WTC11 (cell line): ENCODE measurements at regions not wholly inside any gene's neighbourhood (a gene's known extent, or its start where the extent isn't known, plus 50 kb on each side); places are given as distances from the start of the nearest gene placed in this dataset.

Experiments
- ATAC-seq: fragments of 200-7000 bp; cut with Tn5 transposase; 2 replicates; pipeline ENCODE4 v1.10.0; 2021; ENCODE audit warnings: mild to moderate bottlenecking, moderate library complexity
- CTCF ChIA-PET: fragments of 300-600 bp; sonication (Branson Sonifier 250); formaldehyde crosslinking; loops from one replicate; lab custom pipeline; 2021; ENCODE audit warnings: antibody characterized with exemption; lab: Charles Lee
- POLR2A ChIA-PET: fragments of 350-600 bp; sonication (Branson Sonifier 250); formaldehyde crosslinking; loops from one replicate; lab custom pipeline; 2021; ENCODE audit warnings: antibody characterized with exemption; lab: Charles Lee
- DNase-seq: peaks from one replicate; pipeline ENCODE4 v3.0.0; 2021; ENCODE audit warnings: low spot score
- H3K27ac Mint-ChIP-seq: 2 replicates; pipeline ENCODE4 v1.8.0; 2021; ENCODE audit warnings: mixed read lengths
- H3K27me3 Mint-ChIP-seq: 2 replicates; pipeline ENCODE4 v1.8.0; 2021; ENCODE audit warnings: low read depth, mild to moderate bottlenecking, moderate library complexity, mixed read lengths
- H3K36me3 Mint-ChIP-seq: 2 replicates; pipeline ENCODE4 v1.8.0; 2021; ENCODE audit warnings: mixed read lengths
- H3K4me1 Mint-ChIP-seq: 2 replicates; pipeline ENCODE4 v1.8.0; 2022; ENCODE audit warnings: mixed read lengths
- H3K4me3 Mint-ChIP-seq: 2 replicates; pipeline ENCODE4 v1.8.0; 2021; ENCODE audit warnings: mild to moderate bottlenecking, moderate library complexity, mixed read lengths
- H3K9me3 Mint-ChIP-seq: 2 replicates; pipeline ENCODE4 v1.8.0; 2021; ENCODE audit warnings: mixed read lengths
- ATF6 ChIP-seq: sonication (generic); formaldehyde crosslinking; IDR thresholded peaks from 2 replicates; pipeline ENCODE4 v1.8.1; 2023; ENCODE audit warnings: mild to moderate bottlenecking, missing genetic modification reagents
- CREM ChIP-seq: sonication (generic); formaldehyde crosslinking; IDR thresholded peaks from 2 replicates; pipeline ENCODE4 v1.8.1; 2022; ENCODE audit warnings: mild to moderate bottlenecking, missing genetic modification reagents, moderate library complexity
- CTCF ChIP-seq: fragments of 200-600 bp; IDR thresholded peaks from 2 replicates; pipeline ENCODE4 v1.8.0; 2022; ENCODE audit warnings: antibody characterized with exemption
- E2F1 ChIP-seq: sonication (generic); formaldehyde crosslinking; IDR thresholded peaks from 2 replicates; pipeline ENCODE4 v1.8.0; 2022; ENCODE audit warnings: mild to moderate bottlenecking, missing genetic modification reagents
- ETV6 ChIP-seq: sonication (generic); formaldehyde crosslinking; IDR thresholded peaks from 2 replicates; pipeline ENCODE4 v1.8.1; 2022; ENCODE audit warnings: mild to moderate bottlenecking, missing genetic modification reagents
- FOXP1 ChIP-seq: sonication (generic); formaldehyde crosslinking; IDR thresholded peaks from 2 replicates; pipeline ENCODE4 v1.8.0; 2022; ENCODE audit warnings: missing genetic modification reagents, mild to moderate bottlenecking, moderate library complexity, borderline replicate concordance
- GABPB1 ChIP-seq: sonication (generic); formaldehyde crosslinking; IDR thresholded peaks from 2 replicates; pipeline ENCODE4 v1.8.1; 2023; ENCODE audit warnings: mild to moderate bottlenecking, missing genetic modification reagents
- HMGXB4 ChIP-seq: sonication (generic); formaldehyde crosslinking; IDR thresholded peaks from 2 replicates; pipeline ENCODE4 v1.8.1; 2023; ENCODE audit warnings: mild to moderate bottlenecking, moderate library complexity, missing genetic modification reagents
- NFE2L1 ChIP-seq: sonication (generic); formaldehyde crosslinking; IDR thresholded peaks from 2 replicates; pipeline ENCODE4 v1.8.1; 2023; ENCODE audit warnings: missing genetic modification reagents
- NR2C2 ChIP-seq: sonication (generic); formaldehyde crosslinking; IDR thresholded peaks from 2 replicates; pipeline ENCODE4 v1.8.0; 2022; ENCODE audit warnings: mild to moderate bottlenecking, missing genetic modification reagents
- OVOL2 ChIP-seq: fragments of 250-450 bp; sonication (Bioruptor Pico); IDR thresholded peaks from 2 replicates; pipeline ENCODE4 v1.9.0; 2021; ENCODE audit warnings: mild to moderate bottlenecking, borderline replicate concordance
- PRDM15 ChIP-seq: sonication (generic); formaldehyde crosslinking; IDR thresholded peaks from 2 replicates; pipeline ENCODE4 v1.8.0; 2022; ENCODE audit warnings: missing genetic modification reagents
- PREB ChIP-seq: sonication (generic); formaldehyde crosslinking; IDR thresholded peaks from 2 replicates; pipeline ENCODE4 v1.8.1; 2022; ENCODE audit warnings: mild to moderate bottlenecking, missing genetic modification reagents, moderate library complexity, borderline replicate concordance
- RELA ChIP-seq: sonication (generic); formaldehyde crosslinking; IDR thresholded peaks from 2 replicates; pipeline ENCODE4 v1.8.1; 2022; ENCODE audit warnings: missing genetic modification reagents, mild to moderate bottlenecking, borderline replicate concordance
- RORB ChIP-seq: fragments of 250-450 bp; sonication (Bioruptor Pico); IDR thresholded peaks from 2 replicates; pipeline ENCODE4 v1.9.0; 2021; ENCODE audit warnings: mild to moderate bottlenecking
- SMAD3 ChIP-seq: sonication (generic); formaldehyde crosslinking; IDR thresholded peaks from 2 replicates; pipeline ENCODE4 v1.8.0; 2022; ENCODE audit warnings: missing genetic modification reagents, mild to moderate bottlenecking, borderline replicate concordance
- SMAD4 ChIP-seq: sonication (generic); formaldehyde crosslinking; IDR thresholded peaks from 2 replicates; pipeline ENCODE4 v1.8.0; 2022; ENCODE audit warnings: mild to moderate bottlenecking, missing genetic modification reagents
- TEAD1 ChIP-seq: sonication (generic); formaldehyde crosslinking; IDR thresholded peaks from 2 replicates; pipeline ENCODE4 v1.8.0; 2022; ENCODE audit warnings: mild to moderate bottlenecking, missing genetic modification reagents
- ZNF512 ChIP-seq: sonication (generic); formaldehyde crosslinking; IDR thresholded peaks from 2 replicates; pipeline ENCODE4 v1.8.1; 2022; ENCODE audit warnings: missing genetic modification reagents, borderline replicate concordance

- TF ChIP-seq GABPB1 (CRISPR knock-in tag): no peak
- TF ChIP-seq TEAD1 (CRISPR knock-in tag): no peak
- TF ChIP-seq NR2C2 (CRISPR knock-in tag): no peak
Observed at GRCh38 chr20:55116598-55116997, 641.2 kb downstream of the DOK5 start (continued).

GRCh38 chr20:55103188-55103587, 627.8 kb downstream of the DOK5 start:
- Mint-ChIP-seq H3K9me3 (peaks cover 91% of the 10 kb centered on the region), H3K4me1 (no peaks in the 10 kb centered on the region), H3K27ac (no peak overlapping the region), H3K36me3 (peaks cover 84% of the 10 kb centered on the region), H3K27me3 (no peaks in the 10 kb centered on the region; the same call in none of the 2 replicates), H3K4me3 (no peak overlapping the region)
- POLR2A ChIA-PET: no interaction called here
- CTCF ChIA-PET: no interaction called here
- DNase-seq: no peak
- TF ChIP-seq RELA (CRISPR knock-in tag) (no peak), NFE2L1 (CRISPR knock-in tag) (no peak), PRDM15 (CRISPR knock-in tag) (no peak)
- TF ChIP-seq, all 79 proteins: peak for 0
- no peak for ATAC-seq

- DNase-seq: no peak
- no peak for ATAC-seq
- TF ChIP-seq PREB (CRISPR knock-in tag): no peak
- TF ChIP-seq RELA (CRISPR knock-in tag): no peak
- no peak for TF ChIP-seq OVOL2 (CRISPR knock-in tag)
- TF ChIP-seq SMAD4: no peak
- TF ChIP-seq ZNF512 (CRISPR knock-in tag): no peak
- no peak for TF ChIP-seq E2F1 (CRISPR knock-in tag)
- no peak for TF ChIP-seq ETV6 (CRISPR knock-in tag)
- no peak for TF ChIP-seq HMGXB4 (CRISPR knock-in tag)
- TF ChIP-seq CTCF: no peak
- TF ChIP-seq CREM (CRISPR knock-in tag): no peak
- TF ChIP-seq ATF6 (CRISPR knock-in tag): no peak
- no peak for TF ChIP-seq FOXP1 (CRISPR knock-in tag)
- no peak for TF ChIP-seq SMAD3 (CRISPR knock-in tag)
- no peak for TF ChIP-seq NFE2L1 (CRISPR knock-in tag)
- no peak for TF ChIP-seq RORB (CRISPR knock-in tag)
- Mint-ChIP-seq H3K36me3 (peaks cover 80% of the 10 kb centered on the region), H3K27ac (no peak overlapping the region), H3K4me1 (no peaks in the 10 kb centered on the region), H3K4me3 (no peak overlapping the region), H3K9me3 (peaks cover 91% of the 10 kb centered on the region), H3K27me3 (peaks cover 4% of the 10 kb centered on the region)
- ChIA-PET CTCF (no interaction called here), POLR2A (no interaction called here)
Observed at GRCh38 chr20:55099251-55099650, 623.9 kb downstream of the DOK5 start.
